Testis (tissue), 2 donors: ENCODE measurements at regions not wholly inside any gene's neighbourhood (a gene's known extent, or its start where the extent isn't known, plus 50 kb on each side); places are given as distances from the start of the nearest gene placed in this dataset.
"Not testable (repeated sequence)": the region's sequence is repeated elsewhere in the genome, so short reads cannot be mapped to it uniquely, and the experiment has no call there.

ENCODE experiments used
- DNase-seq: peaks from one replicate; pipeline ENCODE4 v3.0.0-alpha.2; 2019
- H3K27ac ChIP-seq, 2 donors: fragments of 200-600 bp; sonication (generic); one replicate each; pipeline ENCODE4 v1.5.1; 2019
- H3K27me3 ChIP-seq: fragments of 200-600 bp; sonication (generic); one replicate; pipeline ENCODE4 v1.5.1; 2019
- H3K36me3 ChIP-seq: fragments of 200-600 bp; sonication (generic); one replicate; pipeline ENCODE4 v1.5.1; 2017; ENCODE audit warnings: low read depth; ENCODE audit errors: missing control alignments
- H3K4me1 ChIP-seq: fragments of 200-600 bp; sonication (generic); one replicate; pipeline ENCODE4 v1.5.1; 2019
- H3K4me3 ChIP-seq, 2 donors: fragments of 200-600 bp; sonication (generic); one replicate each; pipeline ENCODE4 v1.5.1; 2017 to 2019
- H3K9me3 ChIP-seq: fragments of 200-600 bp; sonication (generic); one replicate; pipeline ENCODE4 v1.5.1; 2017
- CTCF ChIP-seq, 3 experiments: fragments of 450-650 bp in 2 of 3; fragments of 200-600 bp in 1 of 3; sonication (generic) in 1 of 3; IDR thresholded peaks; one replicate each; pipeline ENCODE4 v1.5.1; 2016 to 2019; ENCODE audit warnings: antibody characterized with exemption in 3 of 3, mild to moderate bottlenecking in 2 of 3, moderate library complexity in 1 of 3
- POLR2A ChIP-seq: fragments of 450-650 bp; IDR thresholded peaks from one replicate; pipeline ENCODE4 v1.6.1; 2017; ENCODE audit warnings: antibody characterized with exemption, mild to moderate bottlenecking, moderate library complexity
- WGBS, 2 donors: methylation state at CpG; one replicate each; pipeline ENCODE4 v1.1.5; 2018; 5-methylcytosine and 5-hydroxymethylcytosine counted together
- intact Hi-C: fragments of 100-400 bp; cut with DNase I; formaldehyde crosslinking; loops from one replicate; pipeline ENCODE4 v1.15.1; 2023; ENCODE audit warnings: low total_unique reads

DNA sequence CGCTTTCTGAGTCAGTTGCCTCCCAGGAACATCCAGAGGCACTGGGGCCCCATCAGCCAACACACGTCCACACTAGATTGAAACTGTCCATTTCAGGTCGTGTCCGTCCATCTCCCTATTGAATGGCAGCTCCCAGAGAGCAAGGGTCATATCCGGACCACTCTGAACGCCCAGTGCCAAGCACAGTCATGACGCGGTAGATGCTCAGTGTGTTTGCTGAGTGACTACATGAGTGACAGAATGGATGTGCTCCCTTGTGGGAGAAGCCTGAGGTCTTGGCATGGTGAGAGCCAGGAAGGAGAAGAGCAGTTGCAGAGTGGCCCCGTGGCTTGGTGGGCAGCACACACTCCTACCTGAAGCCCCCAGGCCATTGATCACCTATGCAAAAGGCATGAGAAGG, 92.5 kb upstream of the CUX1 start:
- Histone ChIP-seq H3K9me3 (no peaks in the 10 kb centered on the region), H3K27me3 (no peaks in the 10 kb centered on the region), H3K27ac (no peak overlapping the region), H3K36me3 (no peaks in the 10 kb centered on the region), H3K4me1 (no peaks in the 10 kb centered on the region), H3K4me3 (no peak overlapping the region)
- DNase-seq, result no peak
- WGBS, 2 donors, result 91 to 93% methylated on average over 6 to 9 of the region's 9 CpGs
- TF ChIP-seq POLR2A (no peak), CTCF (IDR thresholded peaks at IDR 0.05) (no peak)
- intact Hi-C loops, result no loop called here

DNA sequence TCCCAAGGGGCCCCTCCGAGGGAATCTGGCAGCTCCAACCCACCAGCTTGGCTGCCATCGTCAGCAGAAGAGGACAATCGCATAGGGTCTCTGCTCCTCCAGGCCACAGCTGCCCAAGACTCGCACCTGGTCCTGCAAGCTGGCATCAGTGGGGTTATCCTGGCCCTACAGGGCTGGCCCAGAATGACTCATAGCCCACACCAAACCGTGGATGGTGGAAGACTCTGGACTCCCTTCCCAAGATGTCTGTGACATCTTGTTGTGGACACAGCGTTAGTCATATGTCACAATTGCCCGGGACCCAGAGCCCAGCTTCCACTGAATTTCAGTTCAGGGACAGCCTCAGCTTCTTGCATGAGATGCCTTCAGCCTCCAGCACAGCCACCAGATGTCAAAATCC, 91.5 kb upstream of the CUX1 start:
- Histone ChIP-seq H3K27me3 (no peaks in the 10 kb centered on the region), H3K4me3 (no peak overlapping the region), H3K27ac (no peak overlapping the region), H3K36me3 (no peaks in the 10 kb centered on the region), H3K4me1 (no peaks in the 10 kb centered on the region), H3K9me3 (no peaks in the 10 kb centered on the region)
- 81 to 86% methylated on average over 2 to 7 of the region's 7 CpGs for WGBS, 2 donors
- TF ChIP-seq CTCF (IDR thresholded peaks at IDR 0.05), result no peak
- no peak for TF ChIP-seq POLR2A
- intact Hi-C loops, result no loop called here
- DNase-seq, result no peak

- intact Hi-C loops, result no loop called here
- Histone ChIP-seq H3K4me1 (no peaks in the 10 kb centered on the region), H3K4me3 (no peak overlapping the region), H3K36me3 (no peaks in the 10 kb centered on the region), H3K27me3 (no peaks in the 10 kb centered on the region), H3K27ac (no peak overlapping the region), H3K9me3 (no peaks in the 10 kb centered on the region)
- no peak for DNase-seq
- 93 to 97% methylated on average over 6 of the region's 6 CpGs for WGBS, 2 donors
- no peak for TF ChIP-seq POLR2A
- no peak for TF ChIP-seq CTCF (IDR thresholded peaks at IDR 0.05)
Measured at GRCh38 chr7:101727184-101727583, 90.2 kb upstream of the CUX1 start.

GRCh38 chr7:101728128-101728527, 89.3 kb upstream of the CUX1 start:
- Histone ChIP-seq H3K4me3 (no peak overlapping the region), H3K27ac (no peak overlapping the region), H3K9me3 (no peaks in the 10 kb centered on the region), H3K27me3 (no peaks in the 10 kb centered on the region), H3K4me1 (no peaks in the 10 kb centered on the region), H3K36me3 (no peaks in the 10 kb centered on the region)
- TF ChIP-seq CTCF (IDR thresholded peaks at IDR 0.05) (no peak), POLR2A (no peak)
- intact Hi-C loops, result no loop called here
- WGBS, 2 donors, result 84 to 92% methylated on average over 8 to 10 of the region's 10 CpGs
- DNase-seq, result no peak

GRCh38 chr7:101728873-101729240, 88.6 kb upstream of the CUX1 start:
- DNase-seq, intact Hi-C loops, H3K4me1 ChIP-seq, H3K27ac ChIP-seq, H3K9me3 ChIP-seq, H3K27me3 ChIP-seq, H3K4me3 ChIP-seq, H3K36me3 ChIP-seq: not testable (repeated sequence)
- 84 to 87% methylated on average over 6 of the region's 6 CpGs for WGBS, 2 donors
